ENCODE measurements at regions not wholly inside any gene's neighbourhood (a gene's known extent, or its start where the extent isn't known, plus 50 kb on each side); places are given as distances from the start of the nearest gene placed in this dataset.

DNA sequence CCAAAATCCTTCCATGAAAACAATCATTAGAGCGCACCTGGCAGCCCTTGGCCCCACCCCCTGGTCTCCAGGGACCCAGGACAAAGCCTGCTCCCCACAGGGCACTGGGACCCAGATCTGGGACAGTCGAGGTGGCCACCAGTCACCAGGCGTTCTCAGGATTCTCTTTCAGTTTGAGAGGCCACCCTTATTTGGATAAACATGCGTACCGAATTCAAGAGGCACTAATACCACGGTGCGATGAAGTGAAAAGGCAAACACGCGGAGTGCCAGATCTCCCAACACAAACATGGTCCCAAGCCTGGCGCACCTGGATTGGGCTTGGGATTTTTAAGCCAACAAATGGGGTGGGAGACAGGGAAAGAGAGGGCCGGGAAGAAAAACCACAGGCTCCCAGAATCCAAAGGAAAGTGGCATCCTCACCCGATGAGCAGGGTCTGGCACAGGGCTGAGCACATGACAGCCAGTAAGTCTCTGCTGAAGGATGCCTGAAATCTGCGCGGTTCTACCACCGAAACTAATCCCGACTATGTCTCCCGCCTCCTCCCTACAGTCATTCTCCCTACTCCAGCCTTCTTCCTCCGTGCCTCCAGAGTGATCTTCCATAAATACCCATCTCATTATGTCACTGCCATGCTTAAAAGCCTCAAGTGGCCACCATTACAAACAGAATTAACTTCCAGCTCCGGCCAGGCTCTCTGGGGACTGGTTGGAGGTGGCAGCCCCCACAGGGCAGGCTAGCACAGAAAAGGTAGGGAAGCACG, 60.9 kb upstream of the KLHL29 start:
- Histone ChIP-seq H3K9me2 (replicated peaks; ENCODE audit: control insufficient read depth, low read length) (no peaks in the 10 kb centered on the region), H4K20me1 (ENCODE audit: control insufficient read depth, insufficient read depth, low read depth, low read length) (no peaks in the 10 kb centered on the region), H3K79me2 (ENCODE audit: control insufficient read depth, low read length) (no peaks in the 10 kb centered on the region), H3K4me1 (ENCODE audit: control insufficient read depth, low read length) (no peaks in the 10 kb centered on the region), H3F3A (ENCODE audit: control insufficient read depth, insufficient read depth) (no peaks in the 10 kb centered on the region), H3K36me3 (ENCODE audit: control insufficient read depth, low read length) (no peaks in the 10 kb centered on the region), H3K27ac (ENCODE audit: low read depth, low read length) (no peak overlapping the region), H3K4me3 (ENCODE audit: low read length) (no peak overlapping the region), H3K27me3 (ENCODE audit: control insufficient read depth, low read length) (no peaks in the 10 kb centered on the region; the same call in 1 of the 2 replicates), H3K9me3 (ENCODE audit: control insufficient read depth, insufficient read depth, low read length) (no peaks in the 10 kb centered on the region), H3K4me2 (ENCODE audit: low read length) (no peak overlapping the region)
- no peak for TF ChIP-seq EZH2phosphoT487 (IDR thresholded peaks at IDR 0.05; ENCODE audit: borderline replicate concordance, low read length)
- TF ChIP-seq, protein P1, sequence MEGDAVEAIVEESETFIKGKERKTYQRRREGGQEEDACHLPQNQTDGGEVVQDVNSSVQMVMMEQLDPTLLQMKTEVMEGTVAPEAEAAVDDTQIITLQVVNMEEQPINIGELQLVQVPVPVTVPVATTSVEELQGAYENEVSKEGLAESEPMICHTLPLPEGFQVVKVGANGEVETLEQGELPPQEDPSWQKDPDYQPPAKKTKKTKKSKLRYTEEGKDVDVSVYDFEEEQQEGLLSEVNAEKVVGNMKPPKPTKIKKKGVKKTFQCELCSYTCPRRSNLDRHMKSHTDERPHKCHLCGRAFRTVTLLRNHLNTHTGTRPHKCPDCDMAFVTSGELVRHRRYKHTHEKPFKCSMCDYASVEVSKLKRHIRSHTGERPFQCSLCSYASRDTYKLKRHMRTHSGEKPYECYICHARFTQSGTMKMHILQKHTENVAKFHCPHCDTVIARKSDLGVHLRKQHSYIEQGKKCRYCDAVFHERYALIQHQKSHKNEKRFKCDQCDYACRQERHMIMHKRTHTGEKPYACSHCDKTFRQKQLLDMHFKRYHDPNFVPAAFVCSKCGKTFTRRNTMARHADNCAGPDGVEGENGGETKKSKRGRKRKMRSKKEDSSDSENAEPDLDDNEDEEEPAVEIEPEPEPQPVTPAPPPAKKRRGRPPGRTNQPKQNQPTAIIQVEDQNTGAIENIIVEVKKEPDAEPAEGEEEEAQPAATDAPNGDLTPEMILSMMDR (IDR thresholded peaks at IDR 0.05; ENCODE audit: low read depth, low read length, poor library complexity, severe bottlenecking): no peak

DNA sequence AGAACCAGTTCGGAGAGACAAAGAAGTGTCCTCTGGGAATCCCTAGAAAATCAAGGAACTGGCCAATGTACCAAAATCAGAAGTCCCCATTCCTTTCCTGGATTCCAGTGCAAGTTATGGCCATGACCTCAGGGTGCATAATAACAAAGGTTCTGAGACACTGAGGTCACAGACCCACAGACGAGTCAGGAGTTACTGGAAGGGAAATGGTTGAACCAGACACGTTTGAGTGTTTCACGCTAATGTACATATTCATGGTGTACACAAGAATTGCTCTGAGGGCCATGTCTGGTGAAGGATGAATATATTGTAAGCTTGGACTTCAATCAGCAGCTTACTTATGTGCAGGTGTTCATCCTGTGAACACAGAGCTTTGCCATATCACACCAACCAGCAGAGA, 58.6 kb upstream of the KLHL29 start:
- H3K9me2 ChIP-seq (replicated peaks; ENCODE audit: control insufficient read depth, low read length): no peaks in the 10 kb centered on the region
- H3K4me2 ChIP-seq (ENCODE audit: low read length): no peak overlapping the region
- no peaks in the 10 kb centered on the region for H3K4me1 ChIP-seq (ENCODE audit: control insufficient read depth, low read length)
- no peak overlapping the region for H3K4me3 ChIP-seq (ENCODE audit: low read length)
- H3K9me3 ChIP-seq (ENCODE audit: control insufficient read depth, insufficient read depth, low read length): no peaks in the 10 kb centered on the region
- H4K20me1 ChIP-seq (ENCODE audit: control insufficient read depth, insufficient read depth, low read depth, low read length): no peaks in the 10 kb centered on the region
- H3F3A ChIP-seq (ENCODE audit: control insufficient read depth, insufficient read depth): no peaks in the 10 kb centered on the region
- no peak overlapping the region for H3K27ac ChIP-seq (ENCODE audit: low read depth, low read length)
- no peaks in the 10 kb centered on the region for H3K79me2 ChIP-seq (ENCODE audit: control insufficient read depth, low read length)
- TF ChIP-seq, protein P1 (IDR thresholded peaks at IDR 0.05; ENCODE audit: low read depth, low read length, poor library complexity, severe bottlenecking): no peak
- H3K36me3 ChIP-seq (ENCODE audit: control insufficient read depth, low read length): no peaks in the 10 kb centered on the region
- H3K27me3 ChIP-seq (ENCODE audit: control insufficient read depth, low read length): no peaks in the 10 kb centered on the region; the same call in 1 of the 2 replicates

DNA sequence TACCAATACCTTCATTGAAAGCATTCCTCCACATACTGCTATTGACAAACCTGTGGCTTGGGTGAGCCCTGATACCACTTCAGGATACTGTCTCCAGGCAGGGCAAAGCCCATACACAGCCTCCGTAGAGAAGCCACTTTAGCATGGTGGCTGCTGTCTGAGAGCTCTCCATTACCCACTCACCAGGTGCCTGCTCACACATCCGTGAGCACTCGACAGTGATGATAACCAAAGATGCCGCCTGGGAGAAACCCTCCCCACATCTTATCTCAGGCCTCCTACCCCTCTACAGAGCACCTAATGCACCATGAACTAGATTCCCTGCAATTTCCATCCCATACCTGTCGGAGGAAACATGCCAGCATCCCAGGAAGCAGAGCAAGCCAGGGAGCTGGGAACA, 57.6 kb upstream of the KLHL29 start:
- Histone ChIP-seq H3K4me1 (ENCODE audit: control insufficient read depth, low read length) (no peaks in the 10 kb centered on the region), H4K20me1 (ENCODE audit: control insufficient read depth, insufficient read depth, low read depth, low read length) (no peaks in the 10 kb centered on the region), H3K36me3 (ENCODE audit: control insufficient read depth, low read length) (no peaks in the 10 kb centered on the region), H3K9me2 (replicated peaks; ENCODE audit: control insufficient read depth, low read length) (no peaks in the 10 kb centered on the region), H3K27me3 (ENCODE audit: control insufficient read depth, low read length) (no peaks in the 10 kb centered on the region; the same call in 1 of the 2 replicates), H3K9me3 (ENCODE audit: control insufficient read depth, insufficient read depth, low read length) (no peaks in the 10 kb centered on the region), H3K79me2 (ENCODE audit: control insufficient read depth, low read length) (no peaks in the 10 kb centered on the region), H3F3A (ENCODE audit: control insufficient read depth, insufficient read depth) (no peaks in the 10 kb centered on the region), H3K27ac (ENCODE audit: low read depth, low read length) (no peak overlapping the region), H3K4me3 (ENCODE audit: low read length) (no peak overlapping the region), H3K4me2 (ENCODE audit: low read length) (no peak overlapping the region)
- TF ChIP-seq, protein P1 (IDR thresholded peaks at IDR 0.05; ENCODE audit: low read depth, low read length, poor library complexity, severe bottlenecking): no peak
- no peak for TF ChIP-seq EZH2phosphoT487 (IDR thresholded peaks at IDR 0.05; ENCODE audit: borderline replicate concordance, low read length)
